Stomach (tissue), 8 donors: ENCODE measurements at regions not wholly inside any gene's neighbourhood (a gene's known extent, or its start where the extent isn't known, plus 50 kb on each side); places are given as distances from the start of the nearest gene placed in this dataset.
A peak's percentile ranks its signal among the peaks of the same experiment; 100 is the strongest.

Source experiments
- DNase-seq, 2 donors: peaks; one replicate each; pipeline versions ENCODE4 v3.0.0 to v3.0.0-alpha.2; 2013 to 2019
- H3K27ac ChIP-seq, 5 donors: fragments of 200-600 bp in 4 of 5; sonication (generic) in 4 of 5; one replicate each; pipeline ENCODE4 v1.5.1; 2013 to 2019; ENCODE audit warnings: mild to moderate bottlenecking in 1 of 5, moderate library complexity in 1 of 5
- H3K27me3 ChIP-seq, 3 donors: fragments of 200-600 bp; sonication (generic); one replicate each; pipeline ENCODE4 v1.5.1; 2017 to 2019; ENCODE audit warnings: mixed run types in 1 of 3
- H3K36me3 ChIP-seq, 4 donors: fragments of 200-600 bp; sonication (generic); 1 replicate in 3 of 4; 2 replicates in 1 of 4; pipeline ENCODE4 v1.5.1; 2016 to 2019
- H3K4me1 ChIP-seq, 4 donors: fragments of 200-600 bp; sonication (generic); one replicate each; pipeline ENCODE4 v1.5.1; 2016 to 2019
- H3K4me3 ChIP-seq, 4 donors: fragments of 200-600 bp; sonication (generic) in 3 of 4; one replicate each; pipeline ENCODE4 v1.5.1; 2016 to 2019; ENCODE audit warnings: mild to moderate bottlenecking in 1 of 4
- H3K9me3 ChIP-seq, 4 donors: fragments of 200-600 bp; sonication (generic); one replicate each; pipeline ENCODE4 v1.5.1; 2016 to 2019
- CTCF ChIP-seq, 7 experiments: fragments of 450-650 bp in 4 of 7; fragments of 200-600 bp in 3 of 7; sonication (generic) in 3 of 7; IDR thresholded peaks; one replicate each; pipeline ENCODE4 v1.5.1; 2016 to 2019; ENCODE audit warnings: antibody characterized with exemption in 7 of 7, control low read depth in 2 of 7, mild to moderate bottlenecking in 1 of 7
- EP300 ChIP-seq: sonication (generic); formaldehyde crosslinking; IDR thresholded peaks from one replicate; pipeline ENCODE4 v1.6.1; 2017; ENCODE audit warnings: antibody characterized with exemption
- POLR2A ChIP-seq, 4 donors: fragments of 450-650 bp; IDR thresholded peaks; one replicate each; pipeline ENCODE4 v1.6.1; 2016; ENCODE audit warnings: antibody characterized with exemption in 4 of 4, control low read depth in 2 of 4, mild to moderate bottlenecking in 1 of 4, moderate library complexity in 1 of 4
- POLR2AphosphoS5 ChIP-seq, 3 donors: sonication (generic); formaldehyde crosslinking; IDR thresholded peaks; one replicate each; pipeline ENCODE4 v1.6.1; 2016; ENCODE audit warnings: antibody characterized with exemption in 3 of 3
- WGBS, 5 donors: extraction: QIAGEN DNeasy Blood & Tissue Kit in 3 of 5; methylation state at CpG; one replicate each; pipeline versions ENCODE4 v1.1.5 to v1.1.7; 2013 to 2018; 5-methylcytosine and 5-hydroxymethylcytosine counted together
- intact Hi-C: fragments of 100-400 bp; cut with DNase I; formaldehyde crosslinking; loops from one replicate; pipeline ENCODE4 v1.15.1; 2023; ENCODE audit warnings: low total_unique reads
- donor health status: healthy with polysubstance abuse.
- donor health status: Bipolar disorder and iron deficiency.
- donor health status: healthy.

DNA sequence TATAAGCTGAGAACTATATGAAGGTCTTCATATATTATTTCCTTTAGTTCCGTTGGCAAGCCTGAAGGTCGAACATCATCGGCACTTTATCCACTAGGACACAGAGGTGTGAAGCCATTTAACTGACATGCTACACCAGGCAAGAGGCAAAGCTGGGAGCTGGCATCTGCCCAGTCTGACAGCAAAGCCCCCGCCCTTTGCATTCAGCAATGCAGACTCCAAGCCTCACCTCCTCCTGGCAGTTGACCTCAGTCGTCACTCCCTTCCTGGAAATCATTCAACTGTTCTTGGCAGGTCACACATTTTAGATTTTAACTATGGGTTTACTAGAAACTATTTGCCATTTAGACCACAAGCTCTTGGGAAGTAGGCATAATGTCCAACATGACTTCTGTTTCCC, 135.8 kb upstream of the FRG1 start:
- intact Hi-C loops: no loop called here
- Histone ChIP-seq H3K9me3 (peaks cover 0 to 32% (median 15%) of the 10 kb centered on the region in 4 donors), H3K27ac (no peak overlapping the region), H3K36me3 (no peaks in the 10 kb centered on the region), H3K4me1 (no peaks in the 10 kb centered on the region), H3K27me3 (no peaks in the 10 kb centered on the region), H3K4me3 (no peak overlapping the region)
- TF ChIP-seq CTCF (IDR thresholded peaks at IDR 0.05) (no peak), POLR2A (IDR thresholded peaks at IDR 0.05) (no peak), POLR2AphosphoS5 (IDR thresholded peaks at IDR 0.05) (no peak), EP300 (no peak)
- DNase-seq: peak in 1 of 2 donors; percentile 43
- WGBS, 5 donors: 35 to 65% (median 44%) methylated on average over 5 of the region's 5 CpGs

GRCh38 chr4:189806506-189806905, 134.2 kb upstream of the FRG1 start:
- TF ChIP-seq EP300 (no peak), CTCF (IDR thresholded peaks at IDR 0.05) (no peak), POLR2A (IDR thresholded peaks at IDR 0.05) (no peak), POLR2AphosphoS5 (IDR thresholded peaks at IDR 0.05) (no peak)
- Histone ChIP-seq H3K9me3 (peaks cover 0 to 40% (median 21%) of the 10 kb centered on the region in 4 donors), H3K4me1 (no peaks in the 10 kb centered on the region), H3K36me3 (no peaks in the 10 kb centered on the region), H3K27me3 (no peaks in the 10 kb centered on the region), H3K4me3 (no peak overlapping the region), H3K27ac (no peak overlapping the region)
- intact Hi-C loops: no loop called here
- WGBS, 5 donors: 70 to 81% (median 81%) methylated on average over 6 of the region's 6 CpGs
- no peak for DNase-seq

GRCh38 chr4:189807031-189807430, 133.6 kb upstream of the FRG1 start:
- Histone ChIP-seq H3K27ac (no peak overlapping the region), H3K36me3 (no peaks in the 10 kb centered on the region), H3K27me3 (no peaks in the 10 kb centered on the region), H3K4me3 (no peak overlapping the region), H3K9me3 (peaks cover 0 to 41% (median 22%) of the 10 kb centered on the region in 4 donors), H3K4me1 (no peaks in the 10 kb centered on the region)
- TF ChIP-seq POLR2A (IDR thresholded peaks at IDR 0.05) (no peak), EP300 (no peak), CTCF (IDR thresholded peaks at IDR 0.05) (no peak), POLR2AphosphoS5 (IDR thresholded peaks at IDR 0.05) (no peak)
- no peak for DNase-seq
- intact Hi-C loops: no loop called here
- 80 to 90% (median 86%) methylated on average over 21 to 35 of the region's 35 CpGs for WGBS, 5 donors

GRCh38 chr4:189809241-189809735, 131.4 kb upstream of the FRG1 start:
- WGBS, 5 donors: 87 to 98% (median 92%) methylated on average over 5 of the region's 5 CpGs
- peaks cover 0 to 41% (median 22%) of the 10 kb centered on the region in 4 donors for H3K9me3 ChIP-seq
- no peaks in the 10 kb centered on the region for H3K27me3 ChIP-seq
- H3K36me3 ChIP-seq: no peaks in the 10 kb centered on the region
- TF ChIP-seq EP300 (no peak), POLR2A (IDR thresholded peaks at IDR 0.05) (no peak), CTCF (IDR thresholded peaks at IDR 0.05) (no peak)
- H3K27ac ChIP-seq: no peak overlapping the region
- H3K4me1 ChIP-seq: no peaks in the 10 kb centered on the region
- H3K4me3 ChIP-seq: no peak overlapping the region
- DNase-seq: no peak
- intact Hi-C loops: no loop called here
